ENCODE measurements at regions not wholly inside any gene's neighbourhood (a gene's known extent, or its start where the extent isn't known, plus 50 kb on each side); places are given as distances from the start of the nearest gene placed in this dataset.

DNA sequence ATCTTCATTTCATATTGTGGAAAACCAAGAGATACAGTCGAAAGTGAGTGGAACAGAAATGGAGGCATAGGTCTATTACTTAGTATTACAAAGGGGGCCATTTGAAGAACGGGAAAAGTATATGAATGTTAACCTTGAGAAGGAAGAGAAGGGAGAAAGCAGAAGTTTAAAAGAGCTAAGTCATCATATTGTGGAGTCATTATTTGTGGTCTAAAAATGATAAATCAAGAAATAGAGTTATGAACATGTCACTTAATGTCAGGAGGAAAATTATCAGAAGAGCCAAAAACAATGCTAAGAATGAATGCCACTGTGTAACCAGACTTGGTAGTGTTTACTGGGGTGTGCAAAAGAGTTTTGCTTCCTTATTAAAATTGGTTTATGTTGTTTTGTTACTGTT, 589.5 kb upstream of the LCORL start:
- TF ChIP-seq TAF1 (IDR thresholded peaks at IDR 0.05; ENCODE audit: borderline replicate concordance, low read depth, low read length): no peak
- TF ChIP-seq, protein P1, sequence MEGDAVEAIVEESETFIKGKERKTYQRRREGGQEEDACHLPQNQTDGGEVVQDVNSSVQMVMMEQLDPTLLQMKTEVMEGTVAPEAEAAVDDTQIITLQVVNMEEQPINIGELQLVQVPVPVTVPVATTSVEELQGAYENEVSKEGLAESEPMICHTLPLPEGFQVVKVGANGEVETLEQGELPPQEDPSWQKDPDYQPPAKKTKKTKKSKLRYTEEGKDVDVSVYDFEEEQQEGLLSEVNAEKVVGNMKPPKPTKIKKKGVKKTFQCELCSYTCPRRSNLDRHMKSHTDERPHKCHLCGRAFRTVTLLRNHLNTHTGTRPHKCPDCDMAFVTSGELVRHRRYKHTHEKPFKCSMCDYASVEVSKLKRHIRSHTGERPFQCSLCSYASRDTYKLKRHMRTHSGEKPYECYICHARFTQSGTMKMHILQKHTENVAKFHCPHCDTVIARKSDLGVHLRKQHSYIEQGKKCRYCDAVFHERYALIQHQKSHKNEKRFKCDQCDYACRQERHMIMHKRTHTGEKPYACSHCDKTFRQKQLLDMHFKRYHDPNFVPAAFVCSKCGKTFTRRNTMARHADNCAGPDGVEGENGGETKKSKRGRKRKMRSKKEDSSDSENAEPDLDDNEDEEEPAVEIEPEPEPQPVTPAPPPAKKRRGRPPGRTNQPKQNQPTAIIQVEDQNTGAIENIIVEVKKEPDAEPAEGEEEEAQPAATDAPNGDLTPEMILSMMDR (IDR thresholded peaks at IDR 0.05): no peak
- TF ChIP-seq, protein P2, sequence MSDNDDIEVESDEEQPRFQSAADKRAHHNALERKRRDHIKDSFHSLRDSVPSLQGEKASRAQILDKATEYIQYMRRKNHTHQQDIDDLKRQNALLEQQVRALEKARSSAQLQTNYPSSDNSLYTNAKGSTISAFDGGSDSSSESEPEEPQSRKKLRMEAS (IDR thresholded peaks at IDR 0.05; ENCODE audit: low read depth): no peak
- TF ChIP-seq RCOR1 (IDR thresholded peaks at IDR 0.05; ENCODE audit: low read length): no peak

All from SK-N-SH (cell line).